MCF 10A (cell line): ENCODE measurements at regions not wholly inside any gene's neighbourhood (a gene's known extent, or its start where the extent isn't known, plus 50 kb on each side); places are given as distances from the start of the nearest gene placed in this dataset.

Experiments used
- BruUV-seq: library from RNA; stranded (reverse); fragments of 400-500 nt; replicated peaks from 2 replicates; lab custom pipeline; 2021; lab: Mats Ljungman, UMichigan
- CTCF ChIA-PET: fragments of 300-600 bp; sonication (Branson Sonifier 250); formaldehyde crosslinking; extraction: SDS; loops from one replicate; lab custom pipeline; 2021; ENCODE audit warnings: antibody characterized with exemption, inconsistent platforms; lab: Yijun Ruan, JAX
- POLR2A ChIA-PET: fragments of 300-600, 350-650 bp; sonication (Branson Sonifier 250); formaldehyde crosslinking; extraction: SDS; loops from one replicate; lab custom pipeline; 2020; ENCODE audit warnings: antibody characterized with exemption, inconsistent platforms; lab: Yijun Ruan, JAX
- DNase-seq: peaks from one replicate; pipeline ENCODE4 v3.0.0-alpha.2; 2018; ENCODE audit not compliant: unreplicated experiment
- H3K27ac Mint-ChIP-seq: one replicate; pipeline ENCODE4 v1.8.0; 2022; ENCODE audit warnings: mild to moderate bottlenecking, low read depth, mixed read lengths; ENCODE audit not compliant: unreplicated experiment
- H3K27me3 Mint-ChIP-seq: one replicate; pipeline ENCODE4 v1.8.0; 2022; ENCODE audit warnings: mixed read lengths; ENCODE audit not compliant: insufficient read depth, unreplicated experiment
- H3K36me3 Mint-ChIP-seq: one replicate; pipeline ENCODE4 v1.8.0; 2022; ENCODE audit warnings: mild to moderate bottlenecking, moderate library complexity, mixed read lengths; ENCODE audit not compliant: insufficient read depth, unreplicated experiment
- H3K4me1 Mint-ChIP-seq: one replicate; pipeline ENCODE4 v1.8.0; 2022; ENCODE audit warnings: mixed read lengths; ENCODE audit not compliant: insufficient read depth, unreplicated experiment
- H3K4me3 Mint-ChIP-seq: one replicate; pipeline ENCODE4 v1.8.0; 2022; ENCODE audit warnings: mild to moderate bottlenecking, moderate library complexity, mixed read lengths; ENCODE audit not compliant: unreplicated experiment
- H3K9me3 Mint-ChIP-seq: one replicate; pipeline ENCODE4 v1.8.0; 2022; ENCODE audit warnings: mixed read lengths; ENCODE audit not compliant: unreplicated experiment
- intact Hi-C: fragments of 100-400 bp; cut with micrococcal nuclease; formaldehyde crosslinking; loops from 2 replicates; pipeline ENCODE4 v1.14.1; 2022
- TF ChIP-seq, protein P1 (sequence below): fragments of 200-600 bp; IDR thresholded peaks from one replicate; pipeline ENCODE4 v1.8.0; 2022; ENCODE audit warnings: antibody characterized with exemption, mild to moderate bottlenecking; ENCODE audit not compliant: unreplicated experiment

DNA sequence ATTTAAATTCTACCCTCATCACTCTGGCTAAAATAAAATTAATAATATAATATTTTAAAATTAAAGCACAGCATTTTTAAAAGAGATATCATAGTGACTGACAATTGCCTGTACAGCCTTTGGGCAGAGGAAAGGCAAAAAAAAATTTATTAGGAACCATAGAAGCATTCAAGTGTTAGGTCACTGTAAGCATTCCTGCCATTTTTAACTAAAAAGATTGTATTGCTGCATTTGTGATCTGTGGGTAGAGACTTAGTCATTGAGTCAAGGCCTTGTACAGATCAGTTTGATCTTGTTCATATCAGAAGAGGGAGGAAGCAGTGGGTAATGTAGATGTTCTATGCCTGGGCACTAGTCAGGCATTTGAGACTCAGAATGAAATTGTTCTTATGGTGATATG is 109.9 kb downstream of the LYPLAL1 start:
- TF ChIP-seq, protein P1, sequence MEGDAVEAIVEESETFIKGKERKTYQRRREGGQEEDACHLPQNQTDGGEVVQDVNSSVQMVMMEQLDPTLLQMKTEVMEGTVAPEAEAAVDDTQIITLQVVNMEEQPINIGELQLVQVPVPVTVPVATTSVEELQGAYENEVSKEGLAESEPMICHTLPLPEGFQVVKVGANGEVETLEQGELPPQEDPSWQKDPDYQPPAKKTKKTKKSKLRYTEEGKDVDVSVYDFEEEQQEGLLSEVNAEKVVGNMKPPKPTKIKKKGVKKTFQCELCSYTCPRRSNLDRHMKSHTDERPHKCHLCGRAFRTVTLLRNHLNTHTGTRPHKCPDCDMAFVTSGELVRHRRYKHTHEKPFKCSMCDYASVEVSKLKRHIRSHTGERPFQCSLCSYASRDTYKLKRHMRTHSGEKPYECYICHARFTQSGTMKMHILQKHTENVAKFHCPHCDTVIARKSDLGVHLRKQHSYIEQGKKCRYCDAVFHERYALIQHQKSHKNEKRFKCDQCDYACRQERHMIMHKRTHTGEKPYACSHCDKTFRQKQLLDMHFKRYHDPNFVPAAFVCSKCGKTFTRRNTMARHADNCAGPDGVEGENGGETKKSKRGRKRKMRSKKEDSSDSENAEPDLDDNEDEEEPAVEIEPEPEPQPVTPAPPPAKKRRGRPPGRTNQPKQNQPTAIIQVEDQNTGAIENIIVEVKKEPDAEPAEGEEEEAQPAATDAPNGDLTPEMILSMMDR, result no peak
- BruUV-seq, result no TSS peak
- Mint-ChIP-seq H3K4me3 (no peak overlapping the region), H3K27ac (no peak overlapping the region), H3K36me3 (no peaks in the 10 kb centered on the region), H3K27me3 (no peaks in the 10 kb centered on the region), H3K9me3 (no peaks in the 10 kb centered on the region), H3K4me1 (no peaks in the 10 kb centered on the region)
- ChIA-PET CTCF (interaction anchor here (1.2 kb wide), 1 partner anchor 984 kb away, joined by 3 read pairs; no protein-coding TSS in a partner anchor), POLR2A (no interaction called here)
- DNase-seq, result no peak
- intact Hi-C loops, result no loop called here

GRCh38 chr1:219281831-219282230 is 108.2 kb downstream of the LYPLAL1 start:
- no peak for DNase-seq
- Mint-ChIP-seq H3K9me3 (no peaks in the 10 kb centered on the region), H3K27ac (no peak overlapping the region), H3K27me3 (no peaks in the 10 kb centered on the region), H3K4me3 (no peak overlapping the region), H3K4me1 (no peaks in the 10 kb centered on the region), H3K36me3 (no peaks in the 10 kb centered on the region)
- TF ChIP-seq, protein P1, result no peak
- ChIA-PET POLR2A (interaction anchor here (1.2 kb wide), 1 partner anchor 11 kb away, joined by 3 read pairs; no protein-coding TSS in a partner anchor), CTCF (interaction anchor here (1.1 kb wide), 1 partner anchor 104 kb away, joined by 3 read pairs; no protein-coding TSS in a partner anchor)
- no TSS peak for BruUV-seq
- intact Hi-C loops, result no loop called here

DNA sequence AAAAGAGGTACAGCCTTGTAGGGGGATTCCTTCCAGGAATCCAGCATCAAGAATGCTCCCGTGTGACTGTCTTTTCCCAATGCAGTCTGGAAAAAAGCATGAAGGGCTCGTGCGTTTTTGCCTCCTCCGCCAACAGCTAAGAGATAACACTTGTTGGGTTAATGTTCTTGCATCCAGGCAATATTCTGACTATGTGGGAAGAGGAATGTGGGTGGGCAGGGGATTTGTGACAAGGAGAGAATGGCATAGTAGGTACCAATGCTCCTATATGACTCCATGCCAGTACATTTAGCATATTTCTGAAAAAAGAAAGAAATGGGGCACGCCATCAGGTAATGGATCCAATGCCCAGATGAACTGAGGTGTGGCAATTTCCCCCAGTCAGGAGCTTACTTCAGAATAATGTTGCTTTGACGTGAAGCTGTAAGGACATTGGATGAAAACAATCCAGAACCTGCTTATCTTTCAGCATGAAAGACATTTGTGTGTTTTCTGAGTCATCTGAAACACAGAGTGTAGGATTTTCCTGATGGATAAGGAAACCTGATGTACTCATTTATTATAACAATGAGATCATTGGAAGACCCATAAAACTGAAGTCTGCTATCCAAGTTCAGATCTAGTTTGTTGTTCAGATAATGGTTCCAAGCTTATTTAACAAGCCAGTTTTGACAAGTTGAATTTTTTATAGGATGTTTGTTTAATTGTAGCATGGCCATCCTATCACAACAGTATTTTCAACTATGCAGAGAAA is 105.5 kb downstream of the LYPLAL1 start:
- Mint-ChIP-seq H3K4me1 (no peaks in the 10 kb centered on the region), H3K36me3 (no peaks in the 10 kb centered on the region), H3K4me3 (no peak overlapping the region), H3K27me3 (no peaks in the 10 kb centered on the region), H3K9me3 (no peaks in the 10 kb centered on the region), H3K27ac (no peak overlapping the region)
- intact Hi-C loops, result no loop called here
- no TSS peak for BruUV-seq
- POLR2A ChIA-PET, result interaction anchor here (0.9 kb wide), 1 partner anchor 12 kb away, joined by 4 read pairs; no protein-coding TSS in a partner anchor
- CTCF ChIA-PET, result interaction anchor here (0.6 to 1.6 kb wide), 5 partner anchors 16 to 1484 kb away, joined by 3 to 4 read pairs (median 3); no protein-coding TSS in a partner anchor
- TF ChIP-seq, protein P1, result no peak
- no peak for DNase-seq

- Mint-ChIP-seq H3K4me1 (no peaks in the 10 kb centered on the region), H3K36me3 (no peaks in the 10 kb centered on the region), H3K27ac (no peak overlapping the region), H3K9me3 (no peaks in the 10 kb centered on the region), H3K4me3 (no peak overlapping the region), H3K27me3 (no peaks in the 10 kb centered on the region)
- DNase-seq, result no peak
- BruUV-seq, result no TSS peak
- intact Hi-C loops, result no loop called here
- POLR2A ChIA-PET, result no interaction called here
- CTCF ChIA-PET, result interaction anchor here (0.6 to 1.8 kb wide), 3 partner anchors 15 to 1483 kb away, joined by 3 to 4 read pairs (median 4); no protein-coding TSS in a partner anchor
- TF ChIP-seq, protein P1, result no peak
Measured at GRCh38 chr1:219278288-219278687, 104.6 kb downstream of the LYPLAL1 start.
